Fibroblast of the aortic adventitia (primary cell): ENCODE measurements at regions not wholly inside any gene's neighbourhood (a gene's known extent, or its start where the extent isn't known, plus 50 kb on each side); places are given as distances from the start of the nearest gene placed in this dataset.

Experiments used
- DNase-seq: peaks from one replicate; pipeline ENCODE4 v3.0.0-alpha.2; 2010; ENCODE audit warnings: low read depth
- H3K4me3 ChIP-seq: 2 replicates; pipeline ENCODE4 v1.5.1; 2011; ENCODE audit warnings: low read depth, mild to moderate bottlenecking, control low read depth, low read length, moderate library complexity
- CTCF ChIP-seq: IDR thresholded peaks from 2 replicates; pipeline ENCODE4 v1.5.1; 2011; ENCODE audit warnings: mild to moderate bottlenecking, low read length, control low read depth, inconsistent platforms; ENCODE audit not compliant: insufficient read depth

- H3K4me3 ChIP-seq, result no peak overlapping the region
- no peak for TF ChIP-seq CTCF
- DNase-seq, result no peak
These were observed 71.1 kb upstream of the FOXQ1 start for GRCh38 chr6:1240766-1241318.

- TF ChIP-seq CTCF, result no peak
- DNase-seq, result no peak
- no peak overlapping the region for H3K4me3 ChIP-seq
These were observed 72.1 kb upstream of the FOXQ1 start for GRCh38 chr6:1239805-1240204.

- no peak for TF ChIP-seq CTCF
- no peak for DNase-seq
- no peak overlapping the region for H3K4me3 ChIP-seq
These were observed 73.9 kb upstream of the FOXQ1 start for GRCh38 chr6:1238040-1238439.

- no peak overlapping the region for H3K4me3 ChIP-seq
- no peak for TF ChIP-seq CTCF
- DNase-seq, result no peak
These were observed 74.3 kb upstream of the FOXQ1 start for GRCh38 chr6:1237636-1238035.

- no peak for DNase-seq
- no peak for TF ChIP-seq CTCF
- H3K4me3 ChIP-seq, result no peak overlapping the region
These were observed 76.1 kb upstream of the FOXQ1 start for GRCh38 chr6:1235825-1236224.

GRCh38 chr6:1233924-1234323 lies 78.0 kb upstream of the FOXQ1 start:
- DNase-seq, result no peak
- TF ChIP-seq CTCF, result no peak
- H3K4me3 ChIP-seq, result no peak overlapping the region

- H3K4me3 ChIP-seq, result no peak overlapping the region
- TF ChIP-seq CTCF, result no peak
- no peak for DNase-seq
These were observed 79.3 kb upstream of the FOXQ1 start for GRCh38 chr6:1232578-1232977.
